ENCODE measurements at regions not wholly inside any gene's neighbourhood (a gene's known extent, or its start where the extent isn't known, plus 50 kb on each side); places are given as distances from the start of the nearest gene placed in this dataset.

DNA sequence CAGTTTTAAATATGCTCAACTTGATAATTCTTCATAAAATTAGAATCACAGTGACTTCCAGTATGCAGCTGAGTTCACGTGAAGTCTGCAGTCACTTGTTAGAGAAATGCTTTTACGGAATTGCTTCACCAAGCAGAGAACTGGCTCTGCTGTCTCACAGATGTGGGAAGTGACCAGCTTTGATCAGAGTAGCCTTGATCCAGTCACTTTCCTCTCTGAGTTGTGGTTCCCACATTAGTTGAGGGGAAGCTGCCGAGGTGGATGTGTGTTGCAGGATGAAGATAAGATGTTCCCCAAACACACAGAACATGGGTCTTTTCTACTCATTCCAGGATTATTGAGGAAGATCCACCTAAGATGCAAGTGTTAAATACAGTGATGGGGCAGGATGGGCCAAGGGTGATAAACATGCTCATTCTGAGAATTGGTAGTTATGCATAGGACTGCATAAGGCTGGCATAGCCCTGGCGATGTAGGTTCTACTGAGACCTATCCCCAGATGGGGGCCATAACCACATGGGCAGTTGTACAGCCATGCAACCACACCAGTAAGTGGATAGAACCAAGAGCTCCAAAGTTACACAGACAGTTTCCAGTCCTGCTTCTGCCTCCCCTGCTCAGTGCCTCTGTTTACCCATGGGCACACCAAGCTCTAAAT, 168.9 kb upstream of the MAF start:
- no peak for TF ChIP-seq POLR2AphosphoS5 (IDR thresholded peaks at IDR 0.05)
- TF ChIP-seq, protein P1, sequence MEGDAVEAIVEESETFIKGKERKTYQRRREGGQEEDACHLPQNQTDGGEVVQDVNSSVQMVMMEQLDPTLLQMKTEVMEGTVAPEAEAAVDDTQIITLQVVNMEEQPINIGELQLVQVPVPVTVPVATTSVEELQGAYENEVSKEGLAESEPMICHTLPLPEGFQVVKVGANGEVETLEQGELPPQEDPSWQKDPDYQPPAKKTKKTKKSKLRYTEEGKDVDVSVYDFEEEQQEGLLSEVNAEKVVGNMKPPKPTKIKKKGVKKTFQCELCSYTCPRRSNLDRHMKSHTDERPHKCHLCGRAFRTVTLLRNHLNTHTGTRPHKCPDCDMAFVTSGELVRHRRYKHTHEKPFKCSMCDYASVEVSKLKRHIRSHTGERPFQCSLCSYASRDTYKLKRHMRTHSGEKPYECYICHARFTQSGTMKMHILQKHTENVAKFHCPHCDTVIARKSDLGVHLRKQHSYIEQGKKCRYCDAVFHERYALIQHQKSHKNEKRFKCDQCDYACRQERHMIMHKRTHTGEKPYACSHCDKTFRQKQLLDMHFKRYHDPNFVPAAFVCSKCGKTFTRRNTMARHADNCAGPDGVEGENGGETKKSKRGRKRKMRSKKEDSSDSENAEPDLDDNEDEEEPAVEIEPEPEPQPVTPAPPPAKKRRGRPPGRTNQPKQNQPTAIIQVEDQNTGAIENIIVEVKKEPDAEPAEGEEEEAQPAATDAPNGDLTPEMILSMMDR (IDR thresholded peaks at IDR 0.05), result no peak
